ENCODE measurements at regions not wholly inside any gene's neighbourhood (a gene's known extent, or its start where the extent isn't known, plus 50 kb on each side); places are given as distances from the start of the nearest gene placed in this dataset.

DNA sequence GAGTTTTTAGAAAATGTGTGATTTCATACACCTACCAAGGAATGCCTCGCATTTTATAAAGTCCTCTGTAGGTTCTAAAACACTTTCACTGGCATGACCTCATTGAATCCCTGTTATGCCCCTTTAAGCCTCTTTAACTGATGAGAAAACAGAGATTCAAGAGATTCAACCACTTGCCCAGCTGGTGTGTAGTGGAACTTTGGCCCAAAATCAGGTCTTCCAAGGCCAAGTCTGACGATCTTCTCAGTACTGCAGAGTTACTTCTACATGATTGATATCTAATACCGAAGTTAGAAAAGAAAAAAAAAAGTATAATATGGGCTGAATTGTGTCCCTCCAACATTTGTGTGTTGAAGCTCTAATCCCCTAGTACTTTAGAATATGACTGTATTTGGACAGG lies 202.0 kb downstream of the WDR11 start:
- TF ChIP-seq, protein P1, sequence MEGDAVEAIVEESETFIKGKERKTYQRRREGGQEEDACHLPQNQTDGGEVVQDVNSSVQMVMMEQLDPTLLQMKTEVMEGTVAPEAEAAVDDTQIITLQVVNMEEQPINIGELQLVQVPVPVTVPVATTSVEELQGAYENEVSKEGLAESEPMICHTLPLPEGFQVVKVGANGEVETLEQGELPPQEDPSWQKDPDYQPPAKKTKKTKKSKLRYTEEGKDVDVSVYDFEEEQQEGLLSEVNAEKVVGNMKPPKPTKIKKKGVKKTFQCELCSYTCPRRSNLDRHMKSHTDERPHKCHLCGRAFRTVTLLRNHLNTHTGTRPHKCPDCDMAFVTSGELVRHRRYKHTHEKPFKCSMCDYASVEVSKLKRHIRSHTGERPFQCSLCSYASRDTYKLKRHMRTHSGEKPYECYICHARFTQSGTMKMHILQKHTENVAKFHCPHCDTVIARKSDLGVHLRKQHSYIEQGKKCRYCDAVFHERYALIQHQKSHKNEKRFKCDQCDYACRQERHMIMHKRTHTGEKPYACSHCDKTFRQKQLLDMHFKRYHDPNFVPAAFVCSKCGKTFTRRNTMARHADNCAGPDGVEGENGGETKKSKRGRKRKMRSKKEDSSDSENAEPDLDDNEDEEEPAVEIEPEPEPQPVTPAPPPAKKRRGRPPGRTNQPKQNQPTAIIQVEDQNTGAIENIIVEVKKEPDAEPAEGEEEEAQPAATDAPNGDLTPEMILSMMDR (IDR thresholded peaks at IDR 0.05), result no peak
- TF ChIP-seq POLR2AphosphoS5 (IDR thresholded peaks at IDR 0.05; ENCODE audit: low read depth, low read length), result no peak
- no peak for TF ChIP-seq TAF1 (IDR thresholded peaks at IDR 0.05; ENCODE audit: borderline replicate concordance, low read depth, low read length)
- TF ChIP-seq SMC3 (IDR thresholded peaks at IDR 0.05; ENCODE audit: low read depth, low read length), result no peak
- TF ChIP-seq MEF2A (IDR thresholded peaks at IDR 0.05; ENCODE audit: borderline replicate concordance, low read depth), result no peak
- no peak for TF ChIP-seq FOXJ3 (CRISPR knock-in tag; IDR thresholded peaks at IDR 0.05)

All from SK-N-SH (cell line).